NB4 (cell line): ENCODE measurements at regions not wholly inside any gene's neighbourhood (a gene's known extent, or its start where the extent isn't known, plus 50 kb on each side); places are given as distances from the start of the nearest gene placed in this dataset.
A peak's percentile ranks its signal among the peaks of the same experiment; 100 is the strongest.

Experiments
- DNase-seq: peaks from one replicate; pipeline ENCODE4 v3.0.0; 2010; ENCODE audit warnings: low read depth
- H3K4me3 ChIP-seq: one replicate; pipeline ENCODE4 v1.5.1; 2011; ENCODE audit warnings: mild to moderate bottlenecking, low read depth, low read length, moderate library complexity
- MYC ChIP-seq: IDR thresholded peaks from 2 replicates; pipeline ENCODE4 v1.6.1; 2011; ENCODE audit warnings: low read depth, low read length
- POLR2A ChIP-seq: IDR thresholded peaks from 2 replicates; pipeline ENCODE4 v1.6.1; 2011; ENCODE audit warnings: mild to moderate bottlenecking; ENCODE audit not compliant: insufficient read length; ENCODE audit errors: extremely low read depth
- TF ChIP-seq, protein P1 (sequence below): IDR thresholded peaks from one replicate; pipeline ENCODE4 v1.5.1; 2012; ENCODE audit warnings: low read depth, low read length
- TF ChIP-seq, protein P2 (sequence below): IDR thresholded peaks from 2 replicates; pipeline ENCODE4 v1.6.1; 2011; ENCODE audit warnings: low read depth, low read length

DNA sequence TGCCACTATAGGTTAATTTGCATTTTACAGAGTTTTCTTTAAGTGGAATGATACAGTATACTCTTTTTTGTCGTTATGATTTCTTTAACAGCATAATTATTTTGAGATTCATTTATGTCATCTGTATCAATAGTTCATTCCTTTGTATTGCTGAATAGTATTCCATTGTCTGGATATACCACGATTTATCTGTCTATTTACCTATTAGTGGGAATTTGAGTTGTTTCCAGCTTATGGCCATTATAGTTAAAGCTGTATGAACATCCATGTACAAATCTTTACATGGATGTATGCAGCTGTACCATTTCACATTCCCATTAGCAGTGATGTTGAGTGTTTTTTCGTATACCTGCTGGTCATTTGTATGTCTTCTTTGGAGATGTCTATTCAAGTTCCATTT is 163.9 kb downstream of the ETNK1 start:
- no peak overlapping the region for H3K4me3 ChIP-seq
- TF ChIP-seq, protein P1, sequence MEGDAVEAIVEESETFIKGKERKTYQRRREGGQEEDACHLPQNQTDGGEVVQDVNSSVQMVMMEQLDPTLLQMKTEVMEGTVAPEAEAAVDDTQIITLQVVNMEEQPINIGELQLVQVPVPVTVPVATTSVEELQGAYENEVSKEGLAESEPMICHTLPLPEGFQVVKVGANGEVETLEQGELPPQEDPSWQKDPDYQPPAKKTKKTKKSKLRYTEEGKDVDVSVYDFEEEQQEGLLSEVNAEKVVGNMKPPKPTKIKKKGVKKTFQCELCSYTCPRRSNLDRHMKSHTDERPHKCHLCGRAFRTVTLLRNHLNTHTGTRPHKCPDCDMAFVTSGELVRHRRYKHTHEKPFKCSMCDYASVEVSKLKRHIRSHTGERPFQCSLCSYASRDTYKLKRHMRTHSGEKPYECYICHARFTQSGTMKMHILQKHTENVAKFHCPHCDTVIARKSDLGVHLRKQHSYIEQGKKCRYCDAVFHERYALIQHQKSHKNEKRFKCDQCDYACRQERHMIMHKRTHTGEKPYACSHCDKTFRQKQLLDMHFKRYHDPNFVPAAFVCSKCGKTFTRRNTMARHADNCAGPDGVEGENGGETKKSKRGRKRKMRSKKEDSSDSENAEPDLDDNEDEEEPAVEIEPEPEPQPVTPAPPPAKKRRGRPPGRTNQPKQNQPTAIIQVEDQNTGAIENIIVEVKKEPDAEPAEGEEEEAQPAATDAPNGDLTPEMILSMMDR: no peak
- TF ChIP-seq, protein P2, sequence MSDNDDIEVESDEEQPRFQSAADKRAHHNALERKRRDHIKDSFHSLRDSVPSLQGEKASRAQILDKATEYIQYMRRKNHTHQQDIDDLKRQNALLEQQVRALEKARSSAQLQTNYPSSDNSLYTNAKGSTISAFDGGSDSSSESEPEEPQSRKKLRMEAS: no peak
- TF ChIP-seq POLR2A (no peak), MYC (no peak)
- no peak for DNase-seq

DNA sequence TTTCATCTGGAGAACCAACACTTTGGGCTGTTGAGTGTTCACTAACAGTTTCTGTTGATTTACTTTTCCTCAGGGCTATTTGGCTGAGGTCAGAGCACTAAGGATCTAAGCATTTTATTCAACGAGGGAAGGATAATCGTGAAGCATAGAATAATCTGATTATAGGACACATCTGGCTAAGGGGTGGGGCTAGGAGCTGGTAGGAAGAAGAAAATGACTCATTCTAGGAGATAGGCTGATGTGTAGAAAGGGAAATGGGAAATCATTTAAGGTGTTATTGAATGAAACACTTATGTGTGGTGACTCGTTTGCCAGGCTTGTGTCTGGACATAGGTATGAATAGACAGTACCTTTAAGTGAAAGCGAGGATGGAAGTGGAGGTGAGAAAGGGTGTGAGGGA is 167.2 kb downstream of the ETNK1 start:
- no peak for TF ChIP-seq MYC
- TF ChIP-seq, protein P2: no peak
- TF ChIP-seq, protein P1: no peak
- TF ChIP-seq POLR2A: no peak
- DNase-seq: no peak
- H3K4me3 ChIP-seq: no peak overlapping the region

DNA sequence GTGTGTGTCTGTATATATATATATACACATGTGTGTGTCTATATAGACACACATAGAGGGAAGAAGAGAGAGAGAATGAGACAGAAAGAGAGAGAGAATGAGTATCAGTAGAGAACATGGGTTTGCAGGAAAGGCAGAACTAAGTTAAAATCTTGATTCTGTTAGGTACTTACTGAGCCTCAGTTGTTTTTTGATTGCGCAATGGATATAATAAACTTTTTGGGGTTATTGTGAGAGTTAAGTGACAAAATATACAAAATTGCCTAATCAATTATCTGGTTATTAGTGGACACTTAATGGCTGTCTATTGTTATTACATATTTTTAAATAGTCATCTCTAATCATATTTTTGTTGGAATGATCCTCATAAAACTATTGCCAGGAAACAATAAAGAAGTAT is 169.0 kb downstream of the ETNK1 start:
- TF ChIP-seq, protein P1: no peak
- TF ChIP-seq MYC: no peak
- TF ChIP-seq POLR2A: no peak
- TF ChIP-seq, protein P2: no peak
- no peak for DNase-seq
- H3K4me3 ChIP-seq: no peak overlapping the region

DNA sequence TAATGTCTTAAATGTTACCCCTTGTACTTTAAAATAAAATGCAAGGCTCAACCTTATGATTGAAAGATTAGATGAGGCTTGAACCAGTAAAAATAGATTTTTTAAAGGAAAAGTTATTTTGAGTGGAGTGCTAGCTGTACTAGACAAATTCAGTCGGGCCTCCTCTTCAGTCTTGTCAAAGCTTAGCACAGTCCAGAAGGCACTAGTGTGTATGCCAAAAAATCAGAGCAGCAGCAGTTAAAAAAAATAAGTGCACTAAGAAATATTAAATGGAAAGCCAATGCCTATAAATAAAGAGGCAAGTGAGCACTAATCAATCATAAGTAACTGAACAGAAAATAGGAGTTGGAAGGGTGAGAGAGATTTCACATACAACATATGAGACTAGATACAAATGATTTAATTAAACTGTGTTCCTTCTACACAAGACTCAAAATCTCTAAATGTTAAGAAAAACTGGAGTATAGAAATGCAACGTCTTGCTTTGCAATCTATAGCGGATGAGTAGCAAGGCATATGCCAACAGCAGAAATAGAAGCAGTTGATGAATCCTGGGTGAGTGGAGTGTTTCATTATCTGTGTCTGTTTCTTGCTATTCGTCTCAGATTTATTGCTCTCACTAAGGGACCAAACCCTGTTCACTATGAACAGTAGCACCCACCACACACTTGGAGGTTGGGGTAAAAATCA is 172.1 kb downstream of the ETNK1 start:
- no peak overlapping the region for H3K4me3 ChIP-seq
- TF ChIP-seq, protein P1: no peak
- TF ChIP-seq MYC (no peak), POLR2A (no peak)
- TF ChIP-seq, protein P2: no peak
- DNase-seq: no peak

DNA sequence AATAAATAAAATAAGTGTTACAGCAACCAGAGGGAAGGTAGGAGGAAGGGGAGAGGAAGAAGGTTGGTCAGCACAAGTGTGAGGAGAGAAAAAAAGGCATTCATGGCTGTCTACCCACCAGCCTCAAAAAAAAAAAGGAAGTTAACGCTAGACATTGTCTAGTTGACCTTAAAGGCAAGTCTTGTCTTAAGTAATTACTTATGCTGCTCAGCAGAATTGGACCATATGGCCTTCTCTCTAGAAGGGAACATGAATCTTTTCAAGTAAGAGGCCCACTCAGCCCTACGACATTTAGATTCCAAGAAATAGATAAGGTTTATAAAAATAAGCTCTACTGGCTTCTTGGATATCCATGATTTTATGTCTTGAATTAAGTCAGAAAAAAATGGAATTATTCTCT is 172.7 kb downstream of the ETNK1 start:
- TF ChIP-seq, protein P1: no peak
- TF ChIP-seq MYC: no peak; the same call in 1 of the 2 replicates
- TF ChIP-seq POLR2A: no peak
- TF ChIP-seq, protein P2: no peak
- DNase-seq: peak; percentile 52
- no peak overlapping the region for H3K4me3 ChIP-seq
